NCI-H82 treated with DMSO at 0.1 percent for 48 hours (cell line): ENCODE measurements at regions not wholly inside any gene's neighbourhood (a gene's known extent, or its start where the extent isn't known, plus 50 kb on each side); places are given as distances from the start of the nearest gene placed in this dataset.
"Not testable (repeated sequence)": the region's sequence is repeated elsewhere in the genome, so short reads cannot be mapped to it uniquely, and the experiment has no call there.

Experiments used
- DNase-seq: peaks from one replicate; lab custom pipeline; 2025; ENCODE audit not compliant: unreplicated experiment; lab: John Stamatoyannopoulos, UW

DNA sequence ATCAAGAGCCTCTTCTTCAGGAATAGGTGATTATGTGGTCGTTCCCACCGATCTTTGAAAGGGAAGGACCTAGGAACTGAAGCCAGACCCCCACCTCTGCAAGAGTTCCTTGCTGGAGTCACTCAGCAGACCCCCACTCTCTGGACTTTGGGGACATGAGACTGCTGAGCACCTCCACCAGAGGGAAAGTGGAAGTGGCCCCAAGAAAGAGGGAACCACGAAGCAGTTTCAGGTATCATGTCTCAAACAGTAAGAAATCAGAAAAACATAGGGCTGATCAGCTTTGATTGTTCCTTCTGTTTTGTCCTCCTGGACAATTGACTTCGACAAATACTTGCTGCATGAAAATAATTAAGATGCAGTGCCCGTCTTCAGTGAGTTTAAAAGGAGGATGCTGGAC, 84.2 kb upstream of the ADORA2B start:
- DNase-seq: not testable (repeated sequence)

DNA sequence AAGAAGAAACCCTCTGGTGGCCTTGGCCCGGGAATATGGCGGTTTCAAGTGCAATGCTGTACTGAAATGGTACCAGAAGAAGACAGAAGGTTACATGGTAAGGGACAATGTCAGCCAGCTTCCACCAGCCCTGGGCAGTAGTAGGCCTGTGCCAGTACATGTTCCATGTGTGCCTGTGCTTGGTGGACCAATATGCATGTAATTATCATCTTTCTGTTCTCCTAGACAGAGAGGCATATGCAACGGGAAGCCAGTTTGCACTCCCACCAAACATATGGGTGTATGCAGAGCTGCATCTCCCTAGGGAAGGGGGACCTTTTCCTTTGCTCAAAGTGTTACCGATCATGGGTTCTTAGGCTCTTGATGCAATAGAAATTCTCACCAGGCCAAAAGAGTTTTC, 80.9 kb upstream of the ADORA2B start:
- DNase-seq: not testable (repeated sequence)

DNA sequence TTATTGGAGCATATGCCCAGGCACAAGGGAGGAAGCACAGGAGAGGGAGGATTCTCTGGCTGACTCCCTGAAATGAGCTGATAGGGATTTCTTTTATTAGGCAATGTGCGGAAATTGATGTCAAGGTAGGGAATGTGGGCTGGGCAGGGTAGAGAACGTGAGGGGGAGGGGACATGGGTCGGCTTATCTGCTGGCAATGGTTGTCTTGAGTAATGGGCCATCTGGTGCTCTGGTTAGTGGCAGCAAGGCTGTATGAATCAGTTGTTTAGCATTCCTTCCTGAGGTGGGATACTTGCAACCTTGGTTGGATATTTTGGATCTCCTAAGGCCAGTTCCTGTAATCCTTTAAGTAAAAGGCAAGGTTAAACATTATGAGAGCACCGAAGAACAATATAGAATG, 80.5 kb upstream of the ADORA2B start:
- not testable (repeated sequence) for DNase-seq

DNA sequence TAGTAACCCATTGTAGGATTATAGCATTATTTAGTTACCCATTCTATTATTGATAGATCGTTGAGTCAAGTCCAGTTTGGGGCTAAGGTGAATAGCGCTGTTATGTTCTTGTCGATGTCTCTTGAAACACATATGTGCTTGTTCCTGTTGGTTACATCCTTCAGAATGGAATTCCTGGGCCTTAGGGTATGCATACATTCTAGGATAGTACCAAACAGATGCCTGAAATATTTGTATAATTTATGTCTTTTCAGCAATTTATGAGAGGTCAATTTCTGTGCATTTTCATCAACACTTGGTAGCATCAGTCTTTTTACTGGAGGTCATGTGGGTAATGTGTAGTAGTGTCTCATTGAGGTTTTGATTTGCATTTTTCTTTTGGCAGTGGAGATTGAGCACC, 78.9 kb upstream of the ADORA2B start:
- DNase-seq: not testable (repeated sequence)

DNA sequence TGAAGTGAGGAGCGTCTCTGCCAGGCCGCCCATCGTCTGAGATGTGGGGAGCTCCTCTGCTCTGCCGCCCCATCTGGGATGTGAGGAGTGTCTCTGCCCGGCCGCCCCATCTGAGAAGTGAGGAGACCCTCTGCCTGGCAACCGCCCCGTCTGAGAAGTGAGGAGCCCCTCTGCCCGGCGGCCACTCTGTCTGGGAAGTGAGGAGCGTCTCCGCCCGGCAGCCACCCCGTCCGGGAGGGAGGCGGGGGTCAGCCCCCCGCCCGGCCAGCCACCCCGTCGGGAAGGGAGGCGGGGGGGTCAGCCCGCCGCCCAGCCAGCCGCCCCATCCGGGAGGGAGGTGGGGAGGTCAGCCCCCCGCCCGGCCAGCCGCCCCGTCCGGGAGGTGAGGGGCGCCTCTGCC, 77.6 kb upstream of the ADORA2B start:
- DNase-seq: not testable (repeated sequence)

DNA sequence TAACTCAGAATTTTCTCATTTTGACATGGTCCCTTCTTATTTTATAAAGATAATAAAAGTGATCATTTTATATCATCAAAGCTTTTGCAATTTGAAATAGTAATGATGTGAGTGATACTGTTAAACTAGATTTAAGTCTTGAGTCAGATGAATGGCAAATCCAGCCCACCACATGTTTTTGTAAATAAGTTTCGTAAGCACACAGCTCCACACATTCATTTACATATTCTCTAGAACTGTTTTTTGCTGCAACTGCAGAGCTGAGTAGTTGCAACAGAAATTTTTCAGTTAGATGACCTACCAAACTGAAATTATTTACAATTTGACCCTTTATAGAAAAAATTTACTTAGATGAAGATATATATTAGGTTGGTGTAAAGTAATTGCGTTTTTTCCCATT, 75.1 kb upstream of the ADORA2B start:
- DNase-seq: not testable (repeated sequence)

DNA sequence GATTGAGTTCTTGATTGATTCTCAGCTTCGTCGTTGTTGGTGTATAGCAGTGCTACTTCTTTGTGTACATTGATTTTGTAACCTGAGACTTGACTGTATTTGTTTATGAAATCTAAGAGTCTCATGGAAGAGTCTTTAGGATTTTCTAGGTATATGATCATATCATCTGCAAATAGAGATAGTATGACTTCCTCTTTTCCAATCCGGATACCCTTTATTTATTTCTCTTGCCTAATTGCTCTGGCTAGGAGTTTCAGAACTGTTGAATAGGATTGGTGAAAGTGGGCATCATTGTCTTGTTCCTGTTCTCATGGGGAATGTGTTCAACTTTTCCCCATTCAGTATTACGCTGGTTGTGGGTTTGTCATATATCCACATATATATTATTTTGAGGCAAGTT, 72.3 kb upstream of the ADORA2B start:
- not testable (repeated sequence) for DNase-seq

DNA sequence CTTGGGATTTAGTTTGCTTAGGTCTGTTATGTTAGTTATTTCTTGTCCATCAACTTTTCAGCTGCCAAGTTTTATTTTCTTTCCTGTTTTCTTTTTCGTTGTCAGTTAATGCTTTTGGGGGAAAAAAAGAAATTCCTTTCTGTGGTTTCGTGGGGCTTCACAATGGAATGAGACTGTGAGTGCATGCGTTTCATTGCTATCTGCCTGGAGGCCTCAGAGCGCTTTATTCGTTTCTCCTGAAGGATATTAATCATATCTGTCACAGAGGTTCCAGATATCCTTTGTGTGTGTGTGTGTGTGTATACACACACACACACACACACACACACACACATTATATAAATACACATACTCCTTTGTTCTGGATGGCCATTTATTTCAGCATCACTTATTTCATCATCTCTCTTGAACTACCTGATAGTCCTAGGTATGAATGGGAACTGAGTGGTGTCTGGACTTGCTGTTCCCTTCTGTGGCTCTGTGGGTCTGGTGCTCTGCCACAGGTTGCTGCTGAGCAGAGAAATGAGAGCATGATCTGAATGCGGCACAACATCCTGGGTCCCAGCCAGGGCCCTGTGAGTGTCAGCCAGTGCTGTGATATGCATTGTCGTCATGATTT, 66.9 kb upstream of the ADORA2B start:
- DNase-seq: not testable (repeated sequence)

DNA sequence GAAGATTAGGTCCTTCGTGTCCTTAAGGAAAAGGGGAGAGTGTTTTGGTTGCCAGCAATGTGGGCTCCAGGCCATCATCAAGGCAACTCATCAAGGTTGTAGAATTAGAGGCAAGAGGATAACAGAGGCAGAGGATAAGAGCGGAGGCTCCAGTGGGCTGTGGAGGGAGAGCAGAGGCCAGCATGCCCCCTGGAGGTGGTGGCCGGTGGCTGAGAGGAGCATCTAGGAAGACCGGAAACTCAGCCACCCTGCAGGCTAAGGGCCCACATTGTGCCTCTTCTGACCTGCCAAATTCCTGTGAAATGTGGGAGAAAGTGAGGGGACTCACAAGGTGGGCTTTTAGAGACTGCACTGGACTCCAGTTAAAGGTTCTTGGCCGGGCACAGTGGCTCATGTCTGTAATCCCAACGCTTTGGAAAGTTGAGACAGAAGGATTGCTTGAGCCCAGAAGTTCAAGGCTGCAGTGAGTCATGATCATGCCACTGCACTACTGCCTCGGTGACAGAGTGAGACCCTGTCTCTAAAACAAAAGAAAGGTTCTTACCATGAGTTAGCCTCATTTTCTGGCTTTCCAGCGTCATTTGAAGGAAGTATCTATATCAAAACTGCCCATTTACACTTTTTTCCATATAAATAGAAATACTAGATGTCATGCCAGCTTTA, 62.7 kb upstream of the ADORA2B start:
- no peak for DNase-seq

DNA sequence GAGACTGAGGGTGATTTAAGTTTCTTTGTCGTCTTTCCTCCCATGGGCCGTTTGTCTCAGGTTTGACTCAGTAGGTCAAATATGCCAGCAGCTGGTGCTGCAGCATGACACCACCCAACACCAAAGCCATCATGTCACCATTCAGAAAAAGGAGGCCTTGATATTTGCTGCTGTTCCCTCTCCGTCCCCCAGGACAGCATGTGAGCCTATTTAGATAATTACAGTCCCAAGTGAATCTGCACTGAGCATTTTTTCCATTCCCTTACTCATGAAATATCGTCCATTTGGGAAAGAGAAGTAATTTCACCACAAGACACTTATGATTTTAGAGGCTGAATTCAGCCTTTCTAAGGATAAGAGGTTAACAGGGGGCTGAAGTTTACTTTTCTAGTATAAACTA, 62.2 kb upstream of the ADORA2B start:
- DNase-seq: no peak

DNA sequence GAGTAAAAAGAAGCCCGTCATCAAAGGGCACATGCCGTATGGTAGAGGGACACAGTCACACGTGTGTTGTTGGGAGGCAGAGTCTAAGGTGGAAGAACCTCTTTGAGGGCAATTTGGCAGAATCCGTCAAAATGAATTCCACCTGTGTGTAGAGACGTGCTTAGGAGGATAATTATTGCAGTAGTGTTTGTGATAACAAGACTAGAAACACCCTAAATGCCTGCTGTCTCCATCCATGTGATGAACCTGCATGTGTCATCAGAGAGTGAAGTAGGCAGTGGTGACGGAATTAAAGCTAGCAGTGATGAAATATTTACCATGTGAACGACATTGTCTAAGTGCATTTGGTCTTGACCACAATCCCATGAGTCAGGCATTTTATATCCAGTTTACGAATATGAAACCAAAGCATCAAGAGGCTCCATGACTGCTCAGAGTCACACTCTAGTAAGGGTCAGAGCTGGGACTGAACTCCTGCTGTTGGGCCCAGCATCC, 61.3 kb upstream of the ADORA2B start:
- no peak for DNase-seq

DNA sequence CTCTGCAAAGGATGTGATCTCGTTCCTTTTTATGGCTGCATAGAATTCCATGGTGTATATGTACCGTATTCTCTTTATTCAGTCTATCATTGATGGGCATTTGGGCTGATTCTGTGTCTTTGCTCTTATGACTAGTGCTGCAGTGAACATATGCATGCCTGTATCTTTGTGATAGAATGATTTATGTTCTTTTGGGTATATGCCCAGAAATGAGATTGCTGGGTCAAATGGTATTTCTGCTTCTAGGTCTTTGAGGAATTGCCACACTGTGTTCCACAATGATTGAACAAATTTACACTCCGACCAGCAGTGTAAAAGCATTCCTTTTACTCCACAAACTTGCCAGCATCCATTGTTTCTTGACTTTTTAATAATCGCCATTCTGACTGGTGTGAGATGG, 60.2 kb upstream of the ADORA2B start:
- no peak for DNase-seq

DNA sequence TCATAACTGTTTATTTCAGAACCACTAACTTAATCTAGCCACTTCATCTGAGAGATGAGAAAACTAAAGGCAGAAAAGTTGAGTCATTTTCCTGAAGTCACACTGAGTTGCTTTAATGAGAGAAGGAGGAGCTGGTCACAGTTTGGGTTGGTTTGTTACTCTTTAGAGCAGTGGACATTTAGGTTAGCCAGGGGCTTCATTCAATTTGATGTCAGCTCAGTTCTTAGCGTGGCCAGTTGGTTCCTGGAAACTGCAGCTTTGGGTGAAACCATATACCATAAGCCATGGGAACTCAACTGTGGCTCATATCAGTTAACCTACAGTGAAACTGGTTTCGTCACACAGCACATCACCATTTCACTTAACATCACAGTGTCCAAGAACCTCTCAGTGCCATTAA, 59.2 kb upstream of the ADORA2B start:
- DNase-seq: no peak

DNA sequence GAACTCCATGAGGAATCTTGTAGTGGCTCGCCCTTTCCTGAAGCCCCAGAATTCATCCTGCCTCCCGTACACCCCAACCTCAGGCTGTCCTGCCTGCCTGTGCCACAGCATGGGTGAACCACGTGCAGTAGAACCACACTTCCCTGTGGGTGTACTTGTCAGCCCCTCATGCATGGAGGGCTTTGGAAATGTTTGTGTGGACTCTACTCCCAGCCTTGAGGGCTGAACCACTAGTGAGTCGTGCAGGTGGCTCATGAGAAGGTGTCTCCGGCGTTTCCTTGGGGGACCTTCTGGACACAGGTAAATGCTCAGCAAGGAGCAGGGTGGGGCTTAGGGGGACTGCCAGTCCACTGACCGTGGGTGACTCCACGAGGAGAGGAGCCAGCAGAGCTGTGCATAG, 58.7 kb upstream of the ADORA2B start:
- DNase-seq: no peak

DNA sequence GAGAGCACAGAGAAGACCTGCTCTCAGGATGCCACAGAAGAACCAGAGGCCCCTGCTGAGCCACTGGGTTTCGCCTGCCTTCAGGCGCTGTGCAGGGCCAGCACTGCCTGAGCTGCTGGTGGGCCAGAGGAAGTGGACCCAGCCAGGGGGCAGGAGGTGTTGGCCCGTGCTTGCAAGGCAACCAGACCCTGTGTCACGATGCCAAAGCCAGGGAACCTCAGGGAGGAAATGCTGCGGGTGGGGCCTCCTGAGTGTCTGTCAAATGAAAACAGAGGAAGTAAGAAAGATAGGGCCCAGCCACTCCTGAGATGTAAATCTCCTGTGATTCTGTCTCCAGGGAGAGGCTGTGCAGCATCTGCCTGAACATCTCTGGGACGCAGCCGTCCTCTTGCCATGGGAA, 58.1 kb upstream of the ADORA2B start:
- no peak for DNase-seq

DNA sequence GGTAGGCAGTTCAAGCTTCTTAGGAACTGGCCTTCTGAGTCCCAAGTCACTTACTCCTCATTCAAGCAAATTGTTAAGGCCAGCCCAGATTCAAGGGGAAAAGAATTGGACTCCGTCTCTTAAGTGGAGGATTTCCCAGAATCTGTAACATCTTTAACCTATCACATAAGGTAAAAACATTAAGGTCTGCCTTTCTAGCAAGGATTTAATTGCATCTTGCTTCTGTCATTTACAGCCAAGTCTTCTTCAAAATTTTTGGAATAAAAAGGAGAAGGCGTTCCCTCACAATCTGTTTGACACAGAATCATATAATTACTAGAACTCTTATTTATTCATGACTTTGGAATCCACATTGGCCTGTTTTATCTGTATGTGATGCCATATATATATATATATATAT, 56.5 kb upstream of the ADORA2B start:
- no peak for DNase-seq

DNA sequence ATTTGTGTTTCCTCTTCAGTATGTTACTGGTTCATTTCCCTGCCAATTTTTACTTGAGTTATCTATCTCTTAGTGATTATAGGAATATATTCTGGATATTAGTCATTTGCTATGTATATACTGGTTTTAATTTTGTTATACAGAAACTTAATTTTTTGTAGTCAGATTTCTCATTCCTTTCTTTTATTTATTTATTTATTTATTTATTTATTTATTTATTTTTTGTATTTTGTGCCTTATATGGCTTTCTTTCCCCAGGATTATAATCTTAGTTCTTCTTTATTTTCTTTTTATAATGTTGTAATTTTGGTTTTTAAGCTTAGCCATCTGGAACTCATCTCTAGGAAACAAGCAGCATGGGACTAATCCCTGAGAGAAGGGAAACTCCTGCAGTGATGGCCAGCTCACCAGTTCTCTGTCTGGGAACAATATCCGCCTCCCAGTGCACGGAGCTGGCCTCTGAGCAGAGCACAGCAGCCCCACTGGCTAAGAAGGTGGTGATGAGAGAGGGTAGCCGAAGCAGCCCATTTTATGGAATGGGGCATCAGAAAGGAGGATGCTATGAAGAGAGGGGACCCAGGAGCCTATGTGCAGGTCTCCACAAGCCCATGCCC, 54.5 kb upstream of the ADORA2B start:
- DNase-seq: no peak

DNA sequence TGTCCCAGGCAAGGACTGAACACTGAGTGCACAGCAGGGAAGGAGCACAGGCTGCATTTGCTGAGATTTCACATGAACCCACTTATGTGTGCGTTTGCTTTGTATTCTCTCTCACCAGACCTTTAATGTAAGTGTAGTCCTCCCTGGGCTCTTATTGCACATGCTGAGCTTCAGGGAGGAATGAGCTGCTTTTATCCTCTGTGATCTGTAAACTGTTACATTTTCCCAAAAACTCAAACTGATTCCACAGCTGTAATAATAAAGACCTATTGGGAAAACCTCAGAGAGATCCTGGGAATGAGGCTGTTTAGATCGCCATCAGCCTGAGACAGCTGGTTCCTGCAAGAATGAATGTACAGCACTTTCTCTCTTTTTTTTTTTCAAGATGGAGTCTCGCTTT, 53.6 kb upstream of the ADORA2B start:
- DNase-seq: no peak

DNA sequence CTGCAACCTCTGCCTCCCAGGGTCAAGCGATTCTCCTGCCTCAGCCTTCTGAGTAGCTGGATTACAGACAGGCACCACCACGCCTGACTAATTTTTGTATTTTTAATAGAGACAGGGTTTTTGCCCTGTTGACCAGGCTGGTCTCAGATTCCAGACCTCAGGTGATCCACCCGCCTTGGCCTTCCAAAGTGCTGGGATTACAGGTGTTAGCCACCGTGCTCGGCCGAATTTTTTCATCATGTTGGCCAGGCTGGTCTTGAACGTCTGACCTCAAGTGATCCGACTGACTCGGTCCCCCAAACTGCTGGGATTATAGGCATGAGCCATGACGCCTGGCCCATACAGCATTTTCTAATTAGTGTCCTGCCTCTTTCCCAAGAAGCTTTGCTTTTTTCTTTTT, 52.7 kb upstream of the ADORA2B start:
- DNase-seq: no peak

DNA sequence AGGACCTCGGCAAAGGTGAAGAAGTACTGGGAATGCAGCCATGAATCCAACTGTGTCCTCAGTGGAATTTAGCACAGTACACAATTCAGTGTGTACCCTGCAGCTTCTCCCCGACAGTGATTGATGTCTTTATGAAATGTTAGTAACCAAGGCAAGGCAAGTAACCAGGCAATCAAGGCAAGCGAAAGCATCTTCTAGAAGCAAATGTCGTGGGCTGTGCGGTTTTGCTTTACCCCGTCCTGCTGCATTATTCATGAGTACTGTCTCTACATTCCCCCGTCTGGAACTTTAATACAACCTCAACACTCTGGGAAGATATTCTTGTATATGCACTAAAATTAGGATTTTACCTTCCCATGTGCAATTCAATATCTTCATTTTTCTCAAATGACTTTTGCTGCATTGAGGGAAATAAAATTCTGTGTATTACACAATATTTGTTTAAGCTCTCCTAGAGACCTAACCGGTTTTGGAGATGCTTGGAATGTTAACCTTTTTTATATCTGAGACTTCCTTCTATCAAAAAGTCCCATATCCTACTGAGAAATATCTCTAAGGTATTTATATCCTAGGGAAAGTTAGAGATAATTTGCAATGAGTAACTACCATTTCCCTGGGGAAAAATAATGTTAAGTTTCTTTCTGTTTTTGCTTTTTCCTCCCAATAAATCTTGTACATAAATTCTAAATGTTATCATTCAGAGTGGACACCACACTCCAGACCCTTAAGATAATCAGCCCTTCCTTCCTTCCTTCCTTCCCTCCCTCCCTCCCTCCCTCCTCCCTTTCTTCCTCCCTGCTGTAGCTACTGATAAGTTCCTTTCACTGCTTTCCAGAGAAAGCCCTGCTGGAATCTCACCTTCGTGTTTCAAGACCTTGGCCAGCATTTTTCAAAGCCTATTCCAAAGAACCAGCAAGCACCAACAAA, 51.9 kb upstream of the ADORA2B start:
- no peak for DNase-seq

DNA sequence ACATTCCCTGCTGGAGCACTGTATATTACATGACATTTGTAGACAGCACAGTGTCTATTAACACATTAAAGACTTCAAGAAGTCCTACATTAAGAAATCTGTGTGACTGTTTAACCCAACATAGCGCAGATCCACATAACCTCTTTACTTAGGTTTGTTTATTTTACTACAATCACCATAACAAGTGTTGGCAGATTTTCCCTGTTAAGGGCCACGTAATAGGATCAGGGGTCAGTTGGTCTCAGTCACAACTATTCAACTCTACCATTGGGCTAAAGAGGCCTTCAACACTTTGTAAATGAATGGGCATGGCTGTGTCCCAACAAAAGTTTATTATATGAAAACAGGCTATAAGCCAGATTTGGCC, 51.3 kb upstream of the ADORA2B start:
- DNase-seq: no peak
